NCI-H146 (cell line): ENCODE measurements at regions not wholly inside any gene's neighbourhood (a gene's known extent, or its start where the extent isn't known, plus 50 kb on each side); places are given as distances from the start of the nearest gene placed in this dataset.
"Not testable (repeated sequence)": the region's sequence is repeated elsewhere in the genome, so short reads cannot be mapped to it uniquely, and the experiment has no call there.

Experiments used
- DNase-seq: peaks from one replicate; lab custom pipeline; 2025; lab: John Stamatoyannopoulos, UW

GRCh38 chr12:59345406-59345805, 250.4 kb upstream of the SLC16A7 start:
- no peak for DNase-seq

GRCh38 chr12:59344224-59344623, 251.6 kb upstream of the SLC16A7 start:
- no peak for DNase-seq

GRCh38 chr12:59329462-59329861, 266.4 kb upstream of the SLC16A7 start:
- DNase-seq = no peak

GRCh38 chr12:59328395-59329075, 267.3 kb upstream of the SLC16A7 start:
- not testable (repeated sequence) for DNase-seq

- not testable (repeated sequence) for DNase-seq
Observed at GRCh38 chr12:59326457-59326856, 269.4 kb upstream of the SLC16A7 start.

- DNase-seq = peak; percentile 86
Observed at GRCh38 chr12:59322473-59322872, 273.4 kb upstream of the SLC16A7 start.

- no peak for DNase-seq
Observed at GRCh38 chr12:59321278-59321677, 274.6 kb upstream of the SLC16A7 start.

- DNase-seq = no peak
Observed at GRCh38 chr12:59320112-59320511, 275.7 kb upstream of the SLC16A7 start.

- no peak for DNase-seq
Observed at GRCh38 chr12:59318940-59319339, 276.9 kb upstream of the SLC16A7 start.

- no peak for DNase-seq
Observed at GRCh38 chr12:59317598-59317997, 278.2 kb upstream of the SLC16A7 start.

- no peak for DNase-seq
Observed at GRCh38 chr12:59316938-59317337, 278.9 kb upstream of the SLC16A7 start.

- not testable (repeated sequence) for DNase-seq
Observed at GRCh38 chr12:59316354-59316753, 279.5 kb upstream of the SLC16A7 start.

GRCh38 chr12:59314209-59314608, 281.6 kb upstream of the SLC16A7 start:
- no peak for DNase-seq

- peak; percentile 89 for DNase-seq
Observed at GRCh38 chr12:59304077-59304721, 291.6 kb upstream of the SLC16A7 start.

GRCh38 chr12:59298296-59298695, 297.5 kb upstream of the SLC16A7 start:
- DNase-seq = no peak

GRCh38 chr12:59294221-59294620, 301.6 kb upstream of the SLC16A7 start:
- DNase-seq = peak; percentile 72

- DNase-seq = peak; percentile 96
Observed at GRCh38 chr12:59282999-59283398, 312.8 kb upstream of the SLC16A7 start.

GRCh38 chr12:59273561-59273960, 322.3 kb upstream of the SLC16A7 start:
- DNase-seq = not testable (repeated sequence)

- no peak for DNase-seq
Observed at GRCh38 chr12:59268295-59268809, 327.5 kb upstream of the SLC16A7 start.

GRCh38 chr12:59260202-59260601, 335.6 kb upstream of the SLC16A7 start:
- no peak for DNase-seq

- no peak for DNase-seq
Observed at GRCh38 chr12:59252731-59253130, 332.4 kb upstream of the LRIG3 start.

GRCh38 chr12:59250766-59251165, 330.5 kb upstream of the LRIG3 start:
- no peak for DNase-seq

GRCh38 chr12:59240048-59240447, 319.7 kb upstream of the LRIG3 start:
- no peak for DNase-seq

GRCh38 chr12:59234391-59234790, 314.1 kb upstream of the LRIG3 start:
- peak; percentile 68 for DNase-seq
